ENCODE measurements at regions not wholly inside any gene's neighbourhood (a gene's known extent, or its start where the extent isn't known, plus 50 kb on each side); places are given as distances from the start of the nearest gene placed in this dataset.
"Not testable (repeated sequence)": the region's sequence is repeated elsewhere in the genome, so short reads cannot be mapped to it uniquely, and the experiment has no call there.

- intact Hi-C loops (cut with micrococcal nuclease); H3K9me1 ChIP-seq (replicated peaks; ENCODE audit: control insufficient read depth, extremely low read depth, insufficient read depth, low read length); H3K27ac ChIP-seq (ENCODE audit: insufficient read depth, low read depth, low read length); CTCF ChIA-PET; dilution Hi-C loops (cut with MboI; ENCODE audit: extremely low pct_ligation_motif_present, low sequenced_read_pairs); H3K79me2 ChIP-seq (ENCODE audit: control insufficient read depth, insufficient read depth, low read length); H3K27me3 ChIP-seq (ENCODE audit: control insufficient read depth in 2 of 2, insufficient read depth in 2 of 2, low read length in 2 of 2); H3K4me1 ChIP-seq (ENCODE audit: control insufficient read depth, extremely low read depth, insufficient read depth, low read length); H3K4me3 ChIP-seq (replicated peaks in 1 of 3; ENCODE audit: insufficient read depth in 1 of 3, low read depth in 1 of 3, low read length in 3 of 3); POLR2A ChIA-PET; H3K4me2 ChIP-seq (ENCODE audit: insufficient read depth, low read length); H3K36me3 ChIP-seq (ENCODE audit: control insufficient read depth in 2 of 2, extremely low read depth in 1 of 2, insufficient read depth in 2 of 2, low read length in 2 of 2); H4K20me1 ChIP-seq (replicated peaks; ENCODE audit: control insufficient read depth, extremely low read depth, insufficient read depth, low read length); H2AFZ ChIP-seq (ENCODE audit: low read depth, low read length); H3K9me3 ChIP-seq (replicated peaks; ENCODE audit: control insufficient read depth, insufficient read depth, low read length); FAIRE-seq; DNase-seq (ENCODE audit: low read depth, low spot score); BruUV-seq (replicated peaks); H3K9ac ChIP-seq (replicated peaks; ENCODE audit: extremely low read depth, insufficient read depth, low read length): not testable (repeated sequence)
Measured at GRCh38 chr9:29432656-29433055, 1859.4 kb upstream of the C9orf72 start.

- Histone ChIP-seq H3K4me2 (ENCODE audit: insufficient read depth, low read length) (no peak overlapping the region), H3K27ac (ENCODE audit: insufficient read depth, low read depth, low read length) (no peak overlapping the region), H3K4me1 (ENCODE audit: control insufficient read depth, extremely low read depth, insufficient read depth, low read length) (no peaks in the 10 kb centered on the region), H2AFZ (ENCODE audit: low read depth, low read length) (no peak overlapping the region), H4K20me1 (replicated peaks; ENCODE audit: control insufficient read depth, extremely low read depth, insufficient read depth, low read length) (no peaks in the 10 kb centered on the region), H3K79me2 (ENCODE audit: control insufficient read depth, insufficient read depth, low read length) (no peaks in the 10 kb centered on the region), H3K9me3 (replicated peaks; ENCODE audit: control insufficient read depth, insufficient read depth, low read length) (peaks cover 6% of the 10 kb centered on the region), H3K9ac (replicated peaks; ENCODE audit: extremely low read depth, insufficient read depth, low read length) (no peak overlapping the region), H3K36me3 (ENCODE audit: control insufficient read depth in 2 of 2, extremely low read depth in 1 of 2, insufficient read depth in 2 of 2, low read length in 2 of 2) (no peaks in the 10 kb centered on the region), H3K4me3 (replicated peaks in 1 of 3; ENCODE audit: insufficient read depth in 1 of 3, low read depth in 1 of 3, low read length in 3 of 3) (no peak overlapping the region), H3K9me1 (replicated peaks; ENCODE audit: control insufficient read depth, extremely low read depth, insufficient read depth, low read length) (no peaks in the 10 kb centered on the region), H3K27me3 (ENCODE audit: control insufficient read depth in 2 of 2, insufficient read depth in 2 of 2, low read length in 2 of 2) (no peaks in the 10 kb centered on the region)
- BruUV-seq (replicated peaks) = no TSS peak
- TF ChIP-seq MAX (IDR thresholded peaks at IDR 0.05; ENCODE audit: insufficient read depth, insufficient read length) = no peak
- no peak for TF ChIP-seq JUN (IDR thresholded peaks at IDR 0.05; ENCODE audit: borderline replicate concordance, insufficient read depth, insufficient read length, low read depth)
- no peak for TF ChIP-seq MYC (IDR thresholded peaks at IDR 0.05; ENCODE audit: low read depth, low read length)
- no peak for TF ChIP-seq POLR2AphosphoS5 (IDR thresholded peaks at IDR 0.05; ENCODE audit: insufficient read depth, low read depth, low read length)
- no peak for TF ChIP-seq CTCF (IDR thresholded peaks at IDR 0.05; ENCODE audit: extremely low read depth in 1 of 2, insufficient read depth in 1 of 2, low read depth in 1 of 2, low read length in 2 of 2)
- no peak for TF ChIP-seq FOS (IDR thresholded peaks at IDR 0.05; ENCODE audit: borderline replicate concordance, insufficient read depth, low read length)
- TF ChIP-seq EZH2 (IDR thresholded peaks at IDR 0.05; ENCODE audit: borderline replicate concordance, low read depth, low read length, severe bottlenecking) = no peak
- no peak for TF ChIP-seq GATA2 (IDR thresholded peaks at IDR 0.05; ENCODE audit: insufficient read depth, insufficient read length, low read depth, low read length)
- TF ChIP-seq POLR2A (IDR thresholded peaks at IDR 0.05; ENCODE audit: low read depth, low read length) = no peak
- FAIRE-seq = no peak
- POLR2A ChIA-PET = no interaction called here
- CTCF ChIA-PET = no interaction called here
- DNase-seq (ENCODE audit: low read depth, low spot score) = no peak
- intact Hi-C loops (cut with micrococcal nuclease) (no loop called here), dilution Hi-C loops (cut with MboI; ENCODE audit: extremely low pct_ligation_motif_present, low sequenced_read_pairs) (no loop called here)
Measured at GRCh38 chr9:29435368-29435767, 1862.1 kb upstream of the C9orf72 start.
